ENCODE measurements at regions not wholly inside any gene's neighbourhood (a gene's known extent, or its start where the extent isn't known, plus 50 kb on each side); places are given as distances from the start of the nearest gene placed in this dataset.

GRCh38 chr14:71789005-71789404 lies 143.2 kb upstream of the RGS6 start:
- TF ChIP-seq CTCF (IDR thresholded peaks at IDR 0.05) (no peak), POLR2A (IDR thresholded peaks at IDR 0.05) (no peak)

Data from prostate gland (tissue), 2 donors.